COLO668 (cell line): ENCODE measurements at regions not wholly inside any gene's neighbourhood (a gene's known extent, or its start where the extent isn't known, plus 50 kb on each side); places are given as distances from the start of the nearest gene placed in this dataset.
"Not testable (repeated sequence)": the region's sequence is repeated elsewhere in the genome, so short reads cannot be mapped to it uniquely, and the experiment has no call there.

Experiments
- DNase-seq: peaks from one replicate; lab custom pipeline; 2025; ENCODE audit not compliant: unreplicated experiment; lab: John Stamatoyannopoulos, UW

DNA sequence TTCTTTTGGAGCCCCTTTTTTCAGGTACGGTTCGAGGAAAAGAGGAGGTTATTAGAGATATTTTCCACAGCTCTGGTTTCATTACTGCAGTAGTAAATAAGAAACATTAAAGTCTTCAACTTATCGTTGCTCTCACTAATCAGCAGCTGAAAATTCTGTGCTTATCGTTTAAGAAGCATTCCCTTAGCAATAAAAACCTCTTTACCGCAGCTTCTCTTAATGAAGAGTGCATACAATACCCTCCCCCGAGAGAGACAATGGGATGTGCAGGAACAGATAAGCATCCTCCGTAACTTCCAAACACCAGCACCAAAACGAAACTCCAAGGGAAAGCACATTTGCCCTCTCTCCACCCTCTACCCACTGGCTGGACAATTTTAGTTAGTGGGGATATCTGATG lies 384.5 kb downstream of the NEBL start:
- DNase-seq, result no peak

GRCh38 chr10:20508921-20509320 lies 388.2 kb downstream of the NEBL start:
- no peak for DNase-seq

GRCh38 chr10:20502903-20503585 lies 394.1 kb downstream of the NEBL start:
- peak; percentile 2 for DNase-seq

- DNase-seq, result no peak
Measured at GRCh38 chr10:20494474-20494873, 402.6 kb downstream of the NEBL start.

GRCh38 chr10:20492447-20492846 lies 404.7 kb downstream of the NEBL start:
- no peak for DNase-seq

DNA sequence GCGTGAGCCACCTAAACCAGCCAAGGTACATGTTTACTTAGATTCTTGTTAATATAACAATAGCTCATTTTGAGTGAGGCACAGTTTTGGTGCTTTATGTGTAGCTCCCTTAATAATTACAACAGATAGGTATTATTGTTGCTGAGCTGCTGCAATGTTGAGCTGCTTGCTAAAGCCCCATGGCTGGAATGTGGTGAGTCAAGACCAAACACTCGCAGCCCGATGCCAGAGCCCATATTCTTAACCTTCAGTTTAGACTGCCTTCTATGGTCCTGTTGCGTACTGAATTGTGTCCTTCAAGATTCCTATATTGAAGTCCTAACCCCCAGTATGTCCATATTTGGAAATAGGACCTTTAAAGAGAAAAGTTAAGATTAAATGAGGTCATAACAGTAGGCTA lies 407.1 kb downstream of the NEBL start:
- DNase-seq, result no peak

DNA sequence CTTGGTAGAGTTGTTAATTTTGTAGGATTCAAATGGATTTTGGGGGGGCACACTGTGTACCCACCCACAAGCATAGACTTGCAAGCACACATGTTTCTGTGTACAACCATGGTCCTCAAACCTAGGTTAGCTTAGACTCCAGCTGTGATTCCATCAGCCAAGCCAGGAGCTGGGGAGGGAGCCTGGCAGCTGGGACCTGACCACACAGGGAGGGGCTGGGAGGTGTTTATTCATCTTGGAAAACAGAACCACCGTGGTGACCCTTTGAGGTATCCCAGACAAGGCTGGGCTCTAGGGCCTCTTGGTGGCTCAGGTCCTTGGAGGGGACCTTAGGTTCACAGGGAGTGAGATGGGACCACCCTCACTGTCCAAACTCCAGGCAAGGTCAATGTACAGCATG lies 410.3 kb downstream of the NEBL start:
- no peak for DNase-seq

- no peak for DNase-seq
Measured at GRCh38 chr10:20485554-20485953, 411.6 kb downstream of the NEBL start.

DNA sequence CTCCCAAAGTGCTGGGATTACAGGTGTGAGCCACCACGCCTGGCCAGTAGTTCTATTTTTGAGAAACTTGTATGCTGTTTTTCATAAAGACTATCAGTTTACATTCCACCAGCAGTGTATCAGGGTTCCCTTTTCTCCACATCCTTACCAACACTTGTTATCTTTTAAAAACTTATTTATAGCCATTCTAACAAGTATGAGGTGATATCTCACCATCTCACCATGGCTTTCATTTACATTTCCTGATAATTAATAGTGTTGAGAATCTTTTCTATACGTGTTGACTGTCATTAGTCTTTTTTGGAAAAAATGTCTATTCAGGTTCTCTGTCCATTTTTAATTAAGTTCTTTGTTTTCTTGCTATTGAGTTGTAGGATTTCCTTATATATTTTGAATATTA lies 416.1 kb downstream of the NEBL start:
- no peak for DNase-seq

GRCh38 chr10:20480575-20480974 lies 416.5 kb downstream of the NEBL start:
- DNase-seq, result not testable (repeated sequence)

DNA sequence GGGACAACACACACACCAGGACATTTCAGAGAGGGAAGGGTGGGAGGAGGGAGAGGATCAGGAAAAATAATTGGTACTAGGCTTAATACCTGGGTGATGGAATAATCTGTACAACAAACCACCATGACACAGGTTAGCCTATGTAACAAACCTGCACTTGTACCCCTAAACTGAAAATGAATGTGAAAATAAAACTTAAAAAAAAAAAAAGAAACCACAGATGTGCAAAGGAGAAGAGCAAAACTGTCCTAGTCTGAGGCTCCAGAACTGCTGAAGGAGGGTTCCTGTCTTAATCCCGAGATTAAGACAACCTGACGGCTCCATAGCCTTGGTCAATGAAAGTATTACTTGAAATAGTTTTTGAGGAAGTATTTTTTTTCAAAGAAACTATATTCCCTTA lies 423.0 kb downstream of the NEBL start:
- DNase-seq, result no peak

DNA sequence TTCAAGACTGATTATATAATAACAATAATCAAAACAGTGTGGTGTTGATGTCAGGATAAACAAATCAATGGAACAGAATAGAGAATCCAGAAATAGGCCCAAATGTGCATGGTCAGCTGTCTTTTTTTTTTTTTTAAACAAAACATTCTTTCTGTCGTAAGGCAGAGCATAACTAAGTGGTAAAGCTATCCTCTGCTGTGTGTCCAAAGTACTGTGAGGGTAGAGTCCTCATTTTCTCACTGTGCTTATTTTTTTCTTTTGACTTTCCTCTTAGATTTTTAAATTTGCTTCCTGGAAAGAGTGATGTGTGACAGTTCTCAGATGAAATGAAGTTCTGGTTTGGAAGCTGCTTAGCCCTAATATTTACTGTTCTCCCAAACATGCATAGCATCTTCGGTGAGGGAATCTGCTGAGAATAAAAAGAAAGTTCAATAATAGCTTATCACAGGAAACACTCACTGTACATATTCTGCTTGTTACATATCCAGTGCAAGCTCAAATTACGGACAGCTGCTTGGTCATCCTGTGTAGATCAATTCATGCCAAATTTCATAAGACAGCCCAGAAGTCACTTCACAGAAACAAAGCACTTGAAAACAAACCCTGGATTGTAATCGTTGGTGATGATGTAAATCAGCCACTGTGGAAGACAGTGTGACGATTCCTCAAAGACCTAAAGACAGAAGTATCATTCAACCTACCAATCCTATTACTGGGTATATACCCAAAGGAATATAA lies 423.9 kb downstream of the NEBL start:
- DNase-seq, result no peak

DNA sequence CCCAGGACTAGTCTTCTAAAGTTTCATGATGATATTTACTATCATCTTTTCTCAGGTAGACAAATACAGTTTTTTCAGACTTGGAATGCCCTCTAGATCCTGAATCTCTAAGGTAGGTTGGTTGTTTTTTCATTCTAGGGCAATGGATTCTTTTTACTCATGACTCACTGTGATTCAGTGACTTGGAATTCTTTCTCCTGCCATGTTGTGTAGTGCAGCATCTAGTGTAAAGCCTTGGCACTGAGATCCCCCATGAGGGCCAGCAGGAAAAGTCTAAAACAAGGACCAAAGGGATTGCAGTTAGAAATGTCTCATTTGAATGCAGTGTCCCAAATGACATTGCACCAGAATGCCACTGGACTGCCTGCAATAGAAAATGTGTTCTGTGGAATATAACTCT lies 430.4 kb downstream of the NEBL start:
- DNase-seq, result no peak

DNA sequence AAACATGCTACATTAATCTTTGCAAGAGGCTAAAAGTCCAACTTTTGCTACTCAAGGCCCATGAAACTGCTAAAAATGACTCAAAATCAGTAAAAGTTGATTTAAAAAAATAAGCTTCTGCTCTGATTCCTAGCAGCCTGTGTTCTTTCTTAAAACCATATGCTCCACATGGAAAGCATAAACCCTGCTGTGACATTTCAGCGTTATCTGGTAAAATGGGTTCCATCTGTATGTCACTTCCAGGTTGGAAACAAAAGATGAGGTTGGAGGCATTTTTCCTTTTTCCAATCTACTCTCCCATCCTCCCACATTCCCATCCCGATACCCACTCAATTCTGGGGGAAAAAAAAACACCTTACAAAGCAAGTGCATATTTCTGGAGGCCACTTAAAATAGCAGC lies 439.5 kb downstream of the NEBL start:
- DNase-seq, result no peak

GRCh38 chr10:20455774-20456173 lies 441.3 kb downstream of the NEBL start:
- no peak for DNase-seq

DNA sequence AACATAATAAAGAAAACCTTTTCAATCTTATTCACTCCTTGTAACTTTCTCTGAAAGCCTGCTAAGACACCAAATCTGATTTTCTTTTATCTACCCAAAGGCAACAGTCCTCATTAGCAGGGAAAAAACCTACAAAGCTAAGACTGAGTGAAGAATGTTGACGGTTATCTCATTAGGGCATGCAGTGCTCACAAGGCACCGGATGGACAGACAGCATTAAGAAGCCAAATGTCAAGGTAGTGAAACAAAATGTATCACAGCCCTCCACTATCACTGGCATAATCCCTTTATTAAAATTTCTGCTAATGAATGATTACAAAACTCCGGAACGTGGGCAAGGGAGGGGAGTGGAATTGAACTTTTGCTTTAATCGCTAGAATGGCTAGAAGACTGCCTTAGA lies 442.8 kb downstream of the NEBL start:
- DNase-seq, result no peak

DNA sequence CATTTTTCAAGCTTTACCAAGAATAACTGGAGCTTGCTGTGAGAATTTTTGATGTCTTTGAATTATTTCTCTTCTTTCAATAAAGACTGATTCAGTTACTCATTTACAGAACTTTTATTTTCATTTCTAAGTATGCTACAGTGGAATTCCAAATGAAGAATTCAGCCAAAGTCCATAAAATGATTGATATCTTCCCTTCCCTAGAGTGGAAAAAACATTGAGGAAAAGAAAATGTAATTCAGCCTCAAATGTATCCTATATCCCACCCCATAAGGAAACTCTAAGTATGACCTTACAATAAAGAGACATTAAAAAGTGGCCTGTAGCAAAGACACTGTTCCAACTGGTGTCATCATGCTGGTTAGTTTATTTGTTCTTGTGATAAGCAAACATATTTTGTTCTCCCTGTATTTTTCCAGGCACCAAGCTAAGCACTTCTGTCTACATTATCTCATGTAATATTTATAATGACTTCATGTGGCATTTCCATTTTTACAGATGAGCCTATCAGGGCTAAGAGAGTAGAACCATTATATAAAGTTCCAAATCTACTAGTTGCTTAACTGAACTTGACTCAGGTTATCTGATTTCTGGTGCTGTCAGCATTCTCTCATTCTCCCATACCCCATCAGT lies 450.4 kb downstream of the NEBL start:
- no peak for DNase-seq

DNA sequence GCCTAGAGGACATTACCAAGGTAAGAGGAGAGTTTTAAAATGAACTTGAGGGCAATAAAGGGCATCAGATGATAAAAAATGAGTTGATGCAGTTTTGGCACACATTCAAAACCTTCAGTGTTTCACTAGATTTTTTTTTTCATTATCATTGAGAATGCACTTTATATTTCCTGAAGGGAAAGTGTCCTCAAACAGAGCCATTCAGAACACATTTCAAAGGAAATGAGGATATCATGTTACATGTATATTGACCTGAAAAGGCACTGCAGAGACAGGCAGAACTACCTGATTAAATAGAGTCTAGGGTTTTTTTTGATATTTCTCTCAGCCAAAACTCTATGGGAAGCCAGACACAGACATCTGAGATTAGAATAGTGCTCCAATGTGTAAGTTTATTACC lies 454.0 kb downstream of the NEBL start:
- DNase-seq, result no peak

GRCh38 chr10:20429742-20430141 lies 467.4 kb downstream of the NEBL start:
- no peak for DNase-seq

GRCh38 chr10:20427821-20428220 lies 469.3 kb downstream of the NEBL start:
- no peak for DNase-seq

GRCh38 chr10:20418286-20418685 lies 478.8 kb downstream of the NEBL start:
- no peak for DNase-seq

GRCh38 chr10:20417791-20418190 lies 479.3 kb downstream of the NEBL start:
- no peak for DNase-seq
